H9 (cell line): ENCODE measurements at regions not wholly inside any gene's neighbourhood (a gene's known extent, or its start where the extent isn't known, plus 50 kb on each side); places are given as distances from the start of the nearest gene placed in this dataset.

ENCODE experiments used
- DNase-seq: peaks from one replicate; pipeline ENCODE4 v3.0.0-alpha.2; 2017
- H2AFZ ChIP-seq: one replicate; pipeline ENCODE4 v1.6.1; 2013; ENCODE audit warnings: mild to moderate bottlenecking, low read length, control low read depth, moderate library complexity
- H2AK5ac ChIP-seq: 2 replicates; pipeline ENCODE4 v1.6.1; 2013; ENCODE audit warnings: low read length, control low read depth, mixed read lengths; ENCODE audit not compliant: insufficient read length
- H2BK120ac ChIP-seq: one replicate; pipeline ENCODE4 v1.6.1; 2013; ENCODE audit warnings: low read depth, mild to moderate bottlenecking, low read length, control low read depth, inconsistent platforms; ENCODE audit not compliant: poor library complexity, severe bottlenecking
- H2BK12ac ChIP-seq: 2 replicates; pipeline ENCODE4 v1.6.1; 2013; ENCODE audit warnings: low read length, control low read depth, mixed read lengths, low read depth; ENCODE audit not compliant: insufficient read length
- H2BK15ac ChIP-seq: 2 replicates; pipeline ENCODE4 v1.6.1; 2013; ENCODE audit warnings: low read depth, low read length, control low read depth
- H2BK20ac ChIP-seq: one replicate; pipeline ENCODE4 v1.6.1; 2013; ENCODE audit warnings: low read depth, mild to moderate bottlenecking, low read length, control low read depth, inconsistent platforms; ENCODE audit not compliant: poor library complexity, severe bottlenecking
- H2BK5ac ChIP-seq: 2 replicates; pipeline ENCODE4 v1.6.1; 2013; ENCODE audit warnings: low read length, control low read depth, mixed read lengths; ENCODE audit not compliant: insufficient read length
- H3K14ac ChIP-seq: 2 replicates; pipeline ENCODE4 v1.6.1; 2013; ENCODE audit warnings: low read length, control low read depth; ENCODE audit not compliant: insufficient read depth
- H3K18ac ChIP-seq: 2 replicates; pipeline ENCODE4 v1.6.1; 2013; ENCODE audit warnings: low read depth, mild to moderate bottlenecking, mixed read lengths, low read length, control low read depth; ENCODE audit not compliant: insufficient read length
- H3K23ac ChIP-seq: 2 replicates; pipeline ENCODE4 v1.6.1; 2013; ENCODE audit warnings: low read length, control low read depth, mixed read lengths, low read depth; ENCODE audit not compliant: insufficient read length
- H3K23me2 ChIP-seq: 2 replicates; pipeline ENCODE4 v1.6.1; 2013; ENCODE audit warnings: low read depth, mild to moderate bottlenecking, mixed read lengths, low read length, control low read depth; ENCODE audit not compliant: insufficient read length, poor library complexity, severe bottlenecking
- H3K27ac ChIP-seq: 2 replicates; pipeline ENCODE4 v1.5.1; 2013; ENCODE audit warnings: low read length, control low read depth, mixed read lengths, low read depth; ENCODE audit not compliant: insufficient read length
- H3K27me3 ChIP-seq: 2 replicates; pipeline ENCODE4 v1.6.1; 2013; ENCODE audit warnings: low read length, control low read depth, inconsistent platforms; ENCODE audit not compliant: insufficient read depth
- H3K4ac ChIP-seq: 2 replicates; pipeline ENCODE4 v1.6.1; 2013; ENCODE audit warnings: low read depth, mild to moderate bottlenecking, control low read depth, inconsistent platforms, low read length, moderate library complexity
- H3K4me1 ChIP-seq: 2 replicates; pipeline ENCODE4 v1.6.1; 2013; ENCODE audit warnings: low read length, control low read depth, inconsistent platforms; ENCODE audit not compliant: insufficient read depth
- H3K4me2 ChIP-seq: 2 replicates; pipeline ENCODE4 v1.6.1; 2013; ENCODE audit warnings: low read length, control low read depth, mixed read lengths; ENCODE audit not compliant: insufficient read length, insufficient read depth
- H3K56ac ChIP-seq: 2 replicates; pipeline ENCODE4 v1.6.1; 2013; ENCODE audit warnings: low read depth, mild to moderate bottlenecking, mixed read lengths, low read length, control low read depth; ENCODE audit not compliant: insufficient read length
- H3K79me1 ChIP-seq: 2 replicates; pipeline ENCODE4 v1.6.1; 2013; ENCODE audit warnings: low read depth, mild to moderate bottlenecking, moderate library complexity, low read length, control low read depth, inconsistent platforms; ENCODE audit not compliant: insufficient read depth, poor library complexity, severe bottlenecking
- H3K79me2 ChIP-seq: 2 replicates; pipeline ENCODE4 v1.6.1; 2013; ENCODE audit warnings: low read length, control low read depth, inconsistent platforms; ENCODE audit not compliant: insufficient read depth
- H3K9ac ChIP-seq: 2 replicates; pipeline ENCODE4 v1.6.1; 2013; ENCODE audit warnings: low read length, control low read depth, mixed read lengths; ENCODE audit not compliant: insufficient read length; ENCODE audit errors: extremely low read depth
- H3K9me3 ChIP-seq: one replicate; pipeline ENCODE4 v1.6.1; 2013; ENCODE audit warnings: low read depth, low read length, inconsistent platforms; ENCODE audit not compliant: control insufficient read depth
- H3T11ph ChIP-seq: one replicate; pipeline ENCODE4 v1.6.1; 2013; ENCODE audit warnings: mild to moderate bottlenecking, low read length, control low read depth, inconsistent platforms
- H4K20me1 ChIP-seq: one replicate; pipeline ENCODE4 v1.6.1; 2013; ENCODE audit not compliant: control insufficient read depth, insufficient read length, insufficient read depth
- H4K5ac ChIP-seq: 2 replicates; pipeline ENCODE4 v1.6.1; 2013; ENCODE audit warnings: low read depth, mild to moderate bottlenecking, mixed read lengths, low read length, control low read depth; ENCODE audit not compliant: insufficient read length
- H4K8ac ChIP-seq: replicated peaks from 2 replicates; pipeline ENCODE4 v1.6.1; 2013; ENCODE audit warnings: low read length, control low read depth, mixed read lengths, low read depth; ENCODE audit not compliant: insufficient read length
- H4K91ac ChIP-seq: 2 replicates; pipeline ENCODE4 v1.6.1; 2013; ENCODE audit warnings: low read depth, mild to moderate bottlenecking, moderate library complexity, mixed read lengths, low read length, control low read depth; ENCODE audit not compliant: insufficient read length
- H3K27ac Mint-ChIP-seq, 3 experiments: 2 replicates in 2 of 3; 3 replicates in 1 of 3; pipeline ENCODE4 v1.8.0; 2020 to 2021; ENCODE audit warnings: mixed read lengths in 3 of 3, mild to moderate bottlenecking in 1 of 3, moderate library complexity in 1 of 3
- H3K27me3 Mint-ChIP-seq: 2 replicates; pipeline ENCODE4 v1.8.0; 2021; ENCODE audit warnings: low read depth, mild to moderate bottlenecking, moderate library complexity, mixed read lengths
- H3K36me3 Mint-ChIP-seq, 3 experiments: 2 replicates in 2 of 3; 3 replicates in 1 of 3; pipeline ENCODE4 v1.8.0; 2020 to 2021; ENCODE audit warnings: low read depth in 3 of 3, mixed read lengths in 3 of 3; ENCODE audit not compliant: insufficient read depth in 1 of 3
- H3K4me1 Mint-ChIP-seq, 2 experiments: 2 replicates each; pipeline ENCODE4 v1.8.0; 2020; ENCODE audit warnings: mixed read lengths in 2 of 2
- H3K4me3 Mint-ChIP-seq, 2 experiments: 2 replicates in 1 of 2; 3 replicates in 1 of 2; pipeline ENCODE4 v1.8.0; 2020 to 2021; ENCODE audit warnings: mild to moderate bottlenecking in 2 of 2, mixed read lengths in 2 of 2, moderate library complexity in 1 of 2
- H3K9me3 Mint-ChIP-seq, 2 experiments: 2 replicates in 1 of 2; 3 replicates in 1 of 2; pipeline ENCODE4 v1.8.0; 2020; ENCODE audit warnings: mild to moderate bottlenecking in 2 of 2, mixed read lengths in 2 of 2, moderate library complexity in 1 of 2
- WGBS: extraction: QIAGEN DNeasy Blood & Tissue Kit; methylation state at CpG from one replicate; pipeline ENCODE4 v1.1.7; 2013; ENCODE audit warnings: missing lambda C conversion rate, low lambda C conversion rate, mixed read lengths; ENCODE audit not compliant: insufficient read length; ENCODE audit errors: extremely low coverage; 5-methylcytosine and 5-hydroxymethylcytosine counted together
- TF ChIP-seq, protein P1 (sequence below): fragments of 200-600 bp; sonication (generic); conservative IDR thresholded peaks from 3 replicates; pipeline ENCODE4 v1.8.0; 2021; ENCODE audit warnings: antibody characterized with exemption, mild to moderate bottlenecking

DNA sequence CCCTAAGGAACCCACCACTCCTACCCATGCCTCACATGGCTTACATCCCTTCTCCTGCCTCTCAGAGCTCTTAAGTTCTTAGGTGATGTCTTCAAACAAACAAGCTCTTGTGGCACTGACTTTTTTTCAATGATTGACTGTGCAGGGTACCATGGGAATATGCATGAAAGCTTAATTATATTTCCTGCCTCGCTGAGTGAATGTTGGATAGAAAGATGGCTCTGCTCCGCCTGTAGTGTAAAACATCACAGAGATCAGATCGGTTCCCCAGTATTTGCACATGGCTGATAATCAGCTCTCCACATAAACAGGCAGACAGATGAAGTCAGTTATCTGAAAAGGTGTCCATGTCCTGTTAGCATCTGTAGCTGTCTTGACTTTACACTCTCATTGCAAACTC is 820.8 kb downstream of the TDRD15 start:
- Histone ChIP-seq H4K8ac (no peak overlapping the region), H3K27ac (no peak overlapping the region), H2BK15ac (no peak overlapping the region), H3K79me1 (no peaks in the 10 kb centered on the region), H2AK5ac (no peak overlapping the region), H3K14ac (no peak overlapping the region), H2AFZ (no peak overlapping the region), H3K4me2 (no peak overlapping the region), H3K9ac (no peak overlapping the region), H3K56ac (no peak overlapping the region), H3K23me2 (no peaks in the 10 kb centered on the region), H3K9me3 (no peaks in the 10 kb centered on the region), H3K18ac (no peak overlapping the region), H3K4me1 (no peaks in the 10 kb centered on the region), H2BK5ac (no peak overlapping the region), H4K20me1 (no peaks in the 10 kb centered on the region), H2BK20ac (no peak overlapping the region), H3K27me3 (no peaks in the 10 kb centered on the region), H2BK12ac (no peak overlapping the region), H3T11ph (no peak overlapping the region), H3K79me2 (no peaks in the 10 kb centered on the region), H3K4ac (no peak overlapping the region), H4K5ac (no peak overlapping the region), H4K91ac (no peak overlapping the region), H3K23ac (no peak overlapping the region), H2BK120ac (no peak overlapping the region)
- Mint-ChIP-seq H3K27ac (no peak overlapping the region; a peak in 1 of 7 replicates), H3K27me3 (no peaks in the 10 kb centered on the region), H3K9me3 (no peaks in the 10 kb centered on the region), H3K4me3 (no peak overlapping the region), H3K36me3 (no peaks in the 10 kb centered on the region), H3K4me1 (no peaks in the 10 kb centered on the region)
- no CpG with 5 or more reads among the region's 3 CpGs for WGBS
- DNase-seq, result no peak
- TF ChIP-seq, protein P1, sequence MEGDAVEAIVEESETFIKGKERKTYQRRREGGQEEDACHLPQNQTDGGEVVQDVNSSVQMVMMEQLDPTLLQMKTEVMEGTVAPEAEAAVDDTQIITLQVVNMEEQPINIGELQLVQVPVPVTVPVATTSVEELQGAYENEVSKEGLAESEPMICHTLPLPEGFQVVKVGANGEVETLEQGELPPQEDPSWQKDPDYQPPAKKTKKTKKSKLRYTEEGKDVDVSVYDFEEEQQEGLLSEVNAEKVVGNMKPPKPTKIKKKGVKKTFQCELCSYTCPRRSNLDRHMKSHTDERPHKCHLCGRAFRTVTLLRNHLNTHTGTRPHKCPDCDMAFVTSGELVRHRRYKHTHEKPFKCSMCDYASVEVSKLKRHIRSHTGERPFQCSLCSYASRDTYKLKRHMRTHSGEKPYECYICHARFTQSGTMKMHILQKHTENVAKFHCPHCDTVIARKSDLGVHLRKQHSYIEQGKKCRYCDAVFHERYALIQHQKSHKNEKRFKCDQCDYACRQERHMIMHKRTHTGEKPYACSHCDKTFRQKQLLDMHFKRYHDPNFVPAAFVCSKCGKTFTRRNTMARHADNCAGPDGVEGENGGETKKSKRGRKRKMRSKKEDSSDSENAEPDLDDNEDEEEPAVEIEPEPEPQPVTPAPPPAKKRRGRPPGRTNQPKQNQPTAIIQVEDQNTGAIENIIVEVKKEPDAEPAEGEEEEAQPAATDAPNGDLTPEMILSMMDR, result no peak
